GM13977 (cell line): ENCODE measurements at regions not wholly inside any gene's neighbourhood (a gene's known extent, or its start where the extent isn't known, plus 50 kb on each side); places are given as distances from the start of the nearest gene placed in this dataset.

ENCODE experiments used
- DNase-seq: peaks from one replicate; pipeline ENCODE4 v3.0.0; 2012; ENCODE audit warnings: low spot score
- CTCF ChIP-seq: IDR thresholded peaks from 2 replicates; pipeline ENCODE4 v1.5.1; 2012; ENCODE audit warnings: mild to moderate bottlenecking, control low read depth; ENCODE audit not compliant: insufficient read depth; ENCODE audit errors: extremely low read depth, missing control alignments
- in situ Hi-C: fragments of 300-500 bp; cut with MboI; formaldehyde crosslinking; loops from one replicate; pipeline ENCODE4 v1.12.0; 2022; ENCODE audit warnings: low sequenced_read_pairs, low pct_unique_long_range_greater_than_20kb, mixed read lengths, inconsistent platforms; ENCODE audit not compliant: unreplicated experiment

GRCh38 chr1:239617259-239617658 lies 230.9 kb downstream of the CHRM3 start:
- in situ Hi-C loops: no loop called here
- TF ChIP-seq CTCF: no peak

DNA sequence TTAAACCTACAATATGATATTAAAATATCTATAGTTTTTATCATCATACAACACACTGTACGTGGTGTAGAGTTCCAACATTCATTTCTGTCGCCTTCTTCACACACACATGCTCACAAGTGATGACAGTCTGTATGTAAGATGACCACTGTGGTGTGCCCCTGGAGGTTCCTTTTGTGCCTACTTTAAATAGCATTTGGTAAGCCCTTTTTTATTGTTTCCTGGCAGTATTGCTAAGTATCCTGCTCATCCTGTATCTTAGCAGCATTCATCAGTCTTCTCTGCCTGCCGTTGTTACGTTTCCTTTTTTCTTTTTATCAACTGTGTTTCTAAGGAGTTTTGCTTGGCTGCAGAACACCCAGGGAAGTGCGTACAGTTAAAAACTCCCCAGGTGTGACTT lies 231.4 kb downstream of the CHRM3 start:
- DNase-seq: no peak
- in situ Hi-C loops: no loop called here

More at GRCh38 chr1:239617259-239617658, 230.9 kb downstream of the CHRM3 start:
- no peak for DNase-seq

DNA sequence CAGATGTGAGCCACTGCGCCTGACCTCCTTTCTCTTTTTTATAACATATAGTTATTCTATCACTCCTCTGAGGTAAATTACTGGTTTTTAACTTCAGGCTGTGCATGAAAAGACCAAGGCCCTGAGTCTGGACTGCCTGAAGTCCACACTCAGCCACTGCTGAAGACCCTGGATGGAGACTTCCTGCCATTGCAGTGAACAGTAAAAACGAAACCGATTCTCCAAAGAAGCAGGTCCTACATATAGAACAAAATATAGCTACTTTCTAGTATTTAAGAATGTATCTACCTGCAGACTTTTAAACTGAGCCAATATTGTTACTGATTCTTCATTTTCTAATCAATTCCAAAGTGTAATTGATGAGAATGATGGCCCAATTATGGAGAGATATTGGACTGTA lies 232.8 kb downstream of the CHRM3 start:
- in situ Hi-C loops: no loop called here
- no peak for TF ChIP-seq CTCF
- no peak for DNase-seq

More for the DNA sequence above, 231.4 kb downstream of the CHRM3 start:
- no peak for TF ChIP-seq CTCF

DNA sequence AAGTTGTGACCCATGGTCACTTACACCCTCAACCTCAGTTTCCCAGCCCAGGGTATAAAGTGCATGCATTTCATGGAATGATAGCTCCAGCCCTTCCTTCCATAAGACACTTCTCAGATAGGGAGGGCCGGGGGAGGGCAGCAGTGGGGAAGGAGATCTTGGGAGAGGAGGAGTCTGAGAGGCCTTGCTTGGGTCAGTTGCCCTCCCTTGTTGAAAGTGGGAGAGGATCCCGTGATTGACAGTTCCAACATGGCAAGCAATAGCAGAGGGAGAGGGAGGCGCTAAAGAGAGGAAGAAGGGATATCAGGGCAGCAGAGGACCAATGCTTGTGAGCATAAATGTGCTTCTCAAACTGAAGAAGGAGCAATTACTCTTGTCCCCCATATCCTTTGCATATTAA lies 244.4 kb downstream of the CHRM3 start:
- DNase-seq: no peak
- TF ChIP-seq CTCF: no peak
- in situ Hi-C loops: no loop called here

GRCh38 chr1:239633432-239633831 lies 247.1 kb downstream of the CHRM3 start:
- in situ Hi-C loops: no loop called here
- DNase-seq: no peak

GRCh38 chr1:239635276-239635675 lies 248.9 kb downstream of the CHRM3 start:
- no peak for TF ChIP-seq CTCF
- in situ Hi-C loops: no loop called here
- DNase-seq: no peak

More at GRCh38 chr1:239633432-239633831, 247.1 kb downstream of the CHRM3 start:
- no peak for TF ChIP-seq CTCF

- no peak for DNase-seq
- in situ Hi-C loops: no loop called here
- TF ChIP-seq CTCF: no peak
These were observed 250.0 kb downstream of the CHRM3 start for GRCh38 chr1:239636347-239636746.
